T-helper 2 cell (primary cell): ENCODE measurements at regions not wholly inside any gene's neighbourhood (a gene's known extent, or its start where the extent isn't known, plus 50 kb on each side); places are given as distances from the start of the nearest gene placed in this dataset.

Experiments used
- DNase-seq, 5 experiments: peaks; one replicate each; pipeline versions ENCODE4 v3.0.0 to v3.0.0-alpha.2; 2012 to 2022

GRCh38 chr12:81809113-81809777, 50.1 kb upstream of the PPFIA2 start:
- DNase-seq: no peak
